Loucy (cell line): ENCODE measurements at regions not wholly inside any gene's neighbourhood (a gene's known extent, or its start where the extent isn't known, plus 50 kb on each side); places are given as distances from the start of the nearest gene placed in this dataset.

Experiments
- H2AFZ ChIP-seq: fragments of 200-600 bp; sonication (generic); 2 replicates; pipeline ENCODE4 v1.6.0; 2016; ENCODE audit warnings: antibody characterized with exemption, mild to moderate bottlenecking, low read length, moderate library complexity
- H3F3A ChIP-seq: fragments of 200-600 bp; 2 replicates; pipeline ENCODE4 v1.6.0; 2016; ENCODE audit warnings: antibody characterized with exemption, low read depth, mild to moderate bottlenecking
- H3K27me3 ChIP-seq: fragments of 200-600 bp; sonication (generic); 2 replicates; pipeline ENCODE4 v1.6.1; 2014; ENCODE audit warnings: low read length, mild to moderate bottlenecking; ENCODE audit not compliant: insufficient read depth, poor library complexity, severe bottlenecking
- H3K36me3 ChIP-seq: fragments of 200-600 bp; sonication (generic); 2 replicates; pipeline ENCODE4 v1.6.1; 2016; ENCODE audit warnings: low read length; ENCODE audit not compliant: insufficient read depth
- H3K4me1 ChIP-seq: fragments of 200-600 bp; sonication (generic); 2 replicates; pipeline ENCODE4 v1.5.1; 2014; ENCODE audit warnings: low read length, mild to moderate bottlenecking; ENCODE audit not compliant: insufficient read depth, poor library complexity, severe bottlenecking
- H3K4me2 ChIP-seq: fragments of 200-600 bp; sonication (generic); 2 replicates; pipeline ENCODE4 v1.6.0; 2014; ENCODE audit warnings: antibody characterized with exemption, low read length, low read depth, mild to moderate bottlenecking; ENCODE audit not compliant: poor library complexity, severe bottlenecking
- H3K4me3 ChIP-seq: fragments of 200-600 bp; sonication (generic); 2 replicates; pipeline ENCODE4 v1.5.1; 2014; ENCODE audit warnings: low read length, mild to moderate bottlenecking, mixed read lengths; ENCODE audit not compliant: poor library complexity, severe bottlenecking
- H3K79me2 ChIP-seq: fragments of 200-600 bp; sonication (generic); 2 replicates; pipeline ENCODE4 v1.6.1; 2014; ENCODE audit warnings: low read length; ENCODE audit not compliant: insufficient read depth
- H3K9ac ChIP-seq: fragments of 200-600 bp; sonication (generic); 2 replicates; pipeline ENCODE4 v1.6.0; 2014; ENCODE audit warnings: mild to moderate bottlenecking, low read depth, low read length, moderate library complexity; ENCODE audit not compliant: poor library complexity, severe bottlenecking
- H3K9me2 ChIP-seq: fragments of 200-600 bp; sonication (generic); replicated peaks from 2 replicates; pipeline ENCODE4 v1.6.1; 2016; ENCODE audit warnings: low read depth, low read length, mixed read lengths
- H3K9me3 ChIP-seq: fragments of 200-600 bp; sonication (generic); 2 replicates; pipeline ENCODE4 v1.6.1; 2014; ENCODE audit warnings: mild to moderate bottlenecking, antibody characterized with exemption, low read length, low read depth; ENCODE audit not compliant: insufficient read depth
- H4K20me1 ChIP-seq: fragments of 200-600 bp; sonication (generic); 2 replicates; pipeline ENCODE4 v1.6.0; 2014; ENCODE audit warnings: antibody characterized with exemption, low read length, mild to moderate bottlenecking; ENCODE audit not compliant: insufficient read depth, poor library complexity, severe bottlenecking
- CTCF ChIP-seq: fragments of 200-600 bp; sonication (generic); conservative IDR thresholded peaks from 2 replicates; pipeline ENCODE4 v1.5.1; 2014; ENCODE audit warnings: mild to moderate bottlenecking, antibody characterized with exemption, low read length
- EZH2phosphoT487 ChIP-seq: fragments of 200-600 bp; IDR thresholded peaks from 2 replicates; pipeline ENCODE4 v1.6.1; 2018; ENCODE audit warnings: antibody characterized with exemption, mild to moderate bottlenecking, moderate library complexity, borderline replicate concordance

GRCh38 chr1:221286399-221286798 is 407.2 kb downstream of the HLX start:
- Histone ChIP-seq H3K9ac (no peak overlapping the region), H3K4me2 (no peak overlapping the region), H2AFZ (no peak overlapping the region), H3K9me3 (no peaks in the 10 kb centered on the region), H3K36me3 (no peaks in the 10 kb centered on the region), H3K9me2 (no peaks in the 10 kb centered on the region), H3K79me2 (no peaks in the 10 kb centered on the region), H3K4me3 (no peak overlapping the region), H4K20me1 (no peaks in the 10 kb centered on the region), H3K27me3 (no peaks in the 10 kb centered on the region), H3F3A (no peaks in the 10 kb centered on the region), H3K4me1 (no peaks in the 10 kb centered on the region)
- TF ChIP-seq CTCF, result no peak
- no peak for TF ChIP-seq EZH2phosphoT487

GRCh38 chr1:221289103-221289502 is 409.9 kb downstream of the HLX start:
- Histone ChIP-seq H3K9me2 (no peaks in the 10 kb centered on the region), H3K9me3 (no peaks in the 10 kb centered on the region), H3K4me2 (no peak overlapping the region), H4K20me1 (no peaks in the 10 kb centered on the region), H3K4me3 (no peak overlapping the region), H3K27me3 (no peaks in the 10 kb centered on the region), H3K4me1 (no peaks in the 10 kb centered on the region), H3F3A (no peaks in the 10 kb centered on the region), H2AFZ (no peak overlapping the region), H3K79me2 (no peaks in the 10 kb centered on the region), H3K9ac (no peak overlapping the region), H3K36me3 (no peaks in the 10 kb centered on the region)
- TF ChIP-seq EZH2phosphoT487 (no peak), CTCF (no peak)

GRCh38 chr1:221290669-221291068 is 411.4 kb downstream of the HLX start:
- Histone ChIP-seq H3K9me2 (no peaks in the 10 kb centered on the region), H3K27me3 (no peaks in the 10 kb centered on the region), H3F3A (no peaks in the 10 kb centered on the region), H2AFZ (no peak overlapping the region), H3K9ac (no peak overlapping the region), H4K20me1 (no peaks in the 10 kb centered on the region), H3K4me3 (no peak overlapping the region), H3K36me3 (no peaks in the 10 kb centered on the region), H3K4me1 (no peaks in the 10 kb centered on the region), H3K4me2 (no peak overlapping the region), H3K79me2 (no peaks in the 10 kb centered on the region), H3K9me3 (no peaks in the 10 kb centered on the region)
- TF ChIP-seq CTCF (no peak), EZH2phosphoT487 (no peak)
